ENCODE measurements at regions not wholly inside any gene's neighbourhood (a gene's known extent, or its start where the extent isn't known, plus 50 kb on each side); places are given as distances from the start of the nearest gene placed in this dataset.

DNA sequence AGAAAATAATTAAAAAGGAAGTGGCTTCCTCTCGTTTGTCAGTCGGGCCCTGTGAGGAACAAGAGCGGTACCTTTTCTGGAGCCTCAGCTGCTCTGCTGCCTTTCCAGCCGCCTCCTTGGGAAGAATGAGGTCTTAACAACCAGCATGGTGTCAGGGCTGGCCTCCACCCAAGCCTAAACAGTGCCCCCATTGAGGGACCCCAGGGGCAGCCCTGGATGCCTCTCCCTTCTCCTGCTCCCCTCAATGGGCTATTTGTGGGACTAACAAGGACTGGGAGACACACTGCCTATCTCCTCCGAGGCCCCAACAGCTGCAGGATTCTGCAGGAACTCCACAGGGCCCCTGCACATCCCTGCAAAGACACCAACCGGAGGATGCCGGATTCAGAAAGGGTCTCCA lies 155.4 kb upstream of the MAP3K1 start:
- TF ChIP-seq CTCF (IDR thresholded peaks at IDR 0.05; ENCODE audit: low read depth, low read length) (no peak), POLR2A (IDR thresholded peaks at IDR 0.05; ENCODE audit: extremely low read depth, insufficient read length) (no peak)
